GM04504 (cell line): ENCODE measurements at regions not wholly inside any gene's neighbourhood (a gene's known extent, or its start where the extent isn't known, plus 50 kb on each side); places are given as distances from the start of the nearest gene placed in this dataset.

Experiments used
- DNase-seq: peaks from one replicate; pipeline ENCODE4 v3.0.0-alpha.2; 2012; ENCODE audit warnings: low read depth

DNA sequence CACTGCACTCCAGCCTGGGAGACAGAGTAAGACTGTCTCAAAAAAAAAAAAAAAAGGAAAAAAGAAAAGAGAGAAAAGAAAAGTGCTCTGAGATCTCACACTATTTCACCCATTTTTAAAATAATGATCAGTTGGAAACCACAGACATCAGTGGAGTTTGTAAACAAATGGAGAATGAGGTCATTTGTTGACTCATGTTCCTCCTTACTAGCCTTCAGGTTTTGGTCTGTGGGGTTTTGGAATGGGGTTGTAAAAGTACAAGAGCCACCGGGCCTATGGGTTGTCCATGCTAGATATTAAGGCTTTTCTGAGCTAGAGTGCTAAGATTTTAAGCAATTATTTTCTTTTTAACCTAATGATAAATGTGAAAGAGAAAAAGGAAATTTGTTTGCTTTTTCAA, 104.4 kb upstream of the PRL start:
- DNase-seq, result no peak

DNA sequence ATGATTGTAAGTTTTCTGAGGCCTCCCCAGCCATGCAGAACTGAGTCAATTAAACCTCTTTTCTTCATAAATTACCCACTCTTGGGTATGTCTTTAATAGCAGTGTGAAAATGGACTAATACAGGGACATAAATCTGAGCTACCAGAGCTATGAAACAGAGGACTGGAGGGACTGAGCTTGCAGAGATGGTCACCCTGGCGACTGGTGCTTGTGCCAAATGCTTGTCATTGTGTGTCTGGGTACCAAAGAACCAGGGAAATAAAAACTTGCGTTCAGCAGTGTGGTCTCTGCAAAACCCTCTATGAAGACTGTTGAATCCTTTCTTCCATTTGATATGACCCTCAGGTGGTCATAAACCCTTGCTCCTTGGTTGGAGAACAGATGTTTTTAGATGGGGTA, 105.1 kb upstream of the PRL start:
- DNase-seq, result no peak

DNA sequence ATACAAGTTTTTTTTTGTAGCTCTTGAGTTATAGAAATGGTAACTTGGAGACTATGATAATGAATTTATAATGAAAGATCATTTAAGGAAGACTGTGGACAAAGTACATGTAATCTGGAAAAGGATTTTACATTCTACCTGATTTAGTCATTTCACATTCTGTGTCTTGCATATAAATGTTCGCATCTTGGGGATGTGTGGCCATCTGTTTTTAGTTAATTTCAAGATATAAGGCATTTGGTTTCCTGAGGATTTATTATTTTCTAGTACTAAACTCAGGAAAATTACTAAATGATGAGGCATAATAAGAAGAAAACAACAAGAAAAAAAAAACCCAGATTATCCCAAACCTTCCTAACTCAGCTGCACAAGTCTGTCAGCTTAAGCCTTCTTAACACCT, 112.7 kb upstream of the PRL start:
- no peak for DNase-seq

DNA sequence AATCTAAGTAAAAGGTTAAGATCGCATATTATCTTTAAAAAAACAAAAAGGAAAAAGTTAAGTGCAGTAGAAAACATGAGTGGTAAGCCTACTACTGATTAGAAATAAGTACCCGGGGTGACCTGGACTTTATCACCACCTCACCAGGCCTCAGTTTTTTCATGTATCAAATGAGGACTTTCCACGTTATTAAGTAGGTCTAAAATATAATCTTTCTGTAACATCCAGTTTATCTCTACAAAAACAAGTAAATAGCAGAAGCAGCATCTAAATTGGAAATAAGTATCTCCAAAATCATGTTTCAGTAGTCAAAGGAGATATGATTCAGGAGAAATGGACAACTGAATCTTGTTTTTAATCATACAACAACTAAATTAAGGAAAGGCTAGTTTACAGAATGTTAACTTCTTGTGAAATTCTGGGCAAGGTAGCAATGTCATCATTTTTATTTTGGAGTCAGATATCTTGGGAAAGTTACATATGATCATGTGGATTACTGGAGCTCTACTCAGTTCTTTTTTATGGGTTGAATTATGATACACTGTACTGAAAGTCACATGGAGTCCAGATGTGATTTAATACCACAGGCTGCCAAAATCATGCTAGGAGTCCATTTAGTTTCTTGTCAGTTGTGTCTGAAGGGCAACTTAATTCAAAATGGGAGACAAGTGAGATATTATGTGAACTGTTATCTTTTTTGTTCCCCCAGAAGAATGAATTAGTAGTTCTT, 114.7 kb upstream of the PRL start:
- peak; percentile 48 for DNase-seq

DNA sequence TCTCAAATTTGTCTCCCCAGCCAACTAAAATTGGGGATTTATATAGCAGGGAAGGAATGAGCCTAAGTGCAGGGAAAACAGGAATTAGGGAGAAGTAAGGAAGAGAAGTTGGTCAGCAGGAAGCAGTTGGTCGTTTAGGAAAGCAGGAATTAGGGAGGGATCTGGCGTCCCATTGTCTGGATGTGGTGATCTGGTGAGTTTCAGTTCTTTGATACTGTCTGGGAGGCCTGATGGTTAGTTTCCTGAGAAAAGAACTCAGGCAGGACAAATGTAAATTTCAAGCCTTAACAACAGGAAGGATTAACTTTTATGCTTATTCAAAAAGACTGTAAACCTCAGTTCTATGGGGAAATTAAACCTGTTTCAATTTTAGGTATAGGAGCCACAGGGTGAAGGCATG, 116.2 kb upstream of the PRL start:
- DNase-seq, result no peak

DNA sequence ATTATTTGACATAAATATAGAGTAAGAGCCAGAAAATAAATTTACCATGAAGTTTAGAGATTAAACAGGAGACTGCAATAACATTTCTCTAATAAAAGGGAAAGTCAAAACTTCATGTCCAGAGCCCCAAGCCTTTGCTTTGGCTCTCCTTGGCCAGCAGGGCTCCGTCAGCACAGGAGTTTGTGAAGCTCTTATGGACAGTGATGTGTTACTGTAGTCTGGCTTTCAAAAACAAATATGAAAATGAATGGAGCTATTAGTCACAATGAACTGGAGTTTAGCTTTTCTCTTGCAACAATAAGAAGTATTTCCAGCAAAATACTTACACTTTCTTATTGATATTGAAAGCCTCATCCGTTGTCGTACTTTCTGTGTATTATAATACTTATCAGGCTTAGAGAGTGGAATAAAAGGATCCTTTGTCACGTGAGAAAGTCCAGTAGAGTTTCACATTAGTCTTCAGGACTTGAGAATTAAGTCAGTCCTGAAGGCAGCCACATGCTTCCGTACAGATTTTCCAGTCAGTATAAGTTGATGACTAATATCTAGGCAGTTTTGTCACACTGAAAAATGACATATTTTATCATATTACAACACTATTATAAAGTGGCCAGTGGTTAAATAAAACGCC, 117.0 kb upstream of the PRL start:
- no peak for DNase-seq

DNA sequence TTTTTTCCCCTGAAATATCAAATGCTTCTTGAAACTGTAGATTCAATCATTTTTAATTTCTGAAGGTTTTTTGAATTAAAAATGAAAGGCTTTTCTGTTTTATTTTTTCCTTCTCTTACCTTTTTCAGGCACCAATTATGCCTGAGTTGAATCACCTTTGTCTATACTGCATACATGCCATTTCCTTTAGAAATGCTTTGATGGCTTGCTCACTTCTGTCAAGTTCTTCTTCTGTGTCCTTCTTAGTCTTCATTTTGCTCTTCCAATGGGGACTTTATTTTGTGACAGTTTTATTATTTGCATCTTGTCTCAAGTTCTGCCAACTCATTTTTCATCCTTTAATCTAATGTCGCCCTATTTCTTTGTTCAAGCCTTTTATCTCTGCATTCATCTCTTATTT, 121.9 kb upstream of the PRL start:
- no peak for DNase-seq

DNA sequence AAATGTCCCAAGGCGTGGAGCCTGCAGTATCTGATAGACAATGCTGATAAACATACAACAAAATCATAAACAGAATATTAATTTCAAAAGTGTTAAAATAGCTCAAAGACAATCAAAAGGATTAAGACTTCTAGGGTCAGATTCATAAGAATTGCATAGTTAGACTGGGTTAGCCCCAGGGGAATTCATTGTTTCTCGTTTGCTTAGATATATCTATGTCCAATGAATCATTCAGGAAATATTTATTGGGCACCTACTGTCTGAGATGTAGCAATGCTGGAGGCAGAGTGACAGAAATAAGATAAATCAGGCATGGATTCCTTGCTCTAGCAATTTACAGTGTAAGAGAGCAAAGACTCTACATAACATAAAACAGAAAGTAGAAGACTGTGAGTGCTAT, 124.4 kb upstream of the PRL start:
- DNase-seq, result no peak

DNA sequence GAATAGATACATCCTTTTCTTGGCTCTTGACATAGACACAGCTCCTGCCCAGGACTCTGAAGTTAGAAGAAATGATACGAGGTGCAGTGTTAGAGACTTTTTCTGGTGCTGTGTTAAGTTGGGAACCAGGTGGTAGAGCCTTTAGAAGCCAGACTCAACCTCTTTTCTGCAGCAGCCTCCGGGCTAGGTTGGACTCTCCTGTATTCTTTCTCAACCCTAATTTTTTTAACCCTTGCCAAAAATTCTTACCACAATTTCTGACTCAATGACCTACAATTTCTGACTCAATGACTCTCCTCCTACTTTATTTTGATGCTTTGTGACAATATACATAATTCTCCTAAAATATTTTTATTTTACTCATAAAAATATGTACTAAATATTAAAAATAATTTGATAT, 127.4 kb upstream of the PRL start:
- DNase-seq, result no peak

DNA sequence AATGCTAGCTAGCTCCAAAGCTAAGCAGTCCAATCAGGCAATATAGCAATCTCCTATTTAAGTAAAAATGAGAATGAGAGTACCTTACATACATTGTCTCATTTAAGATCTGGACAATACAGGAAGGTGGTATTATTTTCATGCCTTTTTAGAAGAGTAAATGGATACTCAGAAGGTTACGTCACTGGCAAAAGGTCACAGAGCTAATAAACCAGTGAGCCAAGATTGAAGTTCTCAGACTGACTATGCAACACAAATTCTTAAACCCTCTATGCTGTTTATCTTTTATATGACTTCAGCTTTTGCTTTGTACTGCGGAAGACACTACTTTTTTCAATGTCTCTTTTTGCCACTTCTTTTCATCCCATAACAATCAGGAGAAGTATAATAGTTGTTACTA, 135.2 kb upstream of the PRL start:
- no peak for DNase-seq

DNA sequence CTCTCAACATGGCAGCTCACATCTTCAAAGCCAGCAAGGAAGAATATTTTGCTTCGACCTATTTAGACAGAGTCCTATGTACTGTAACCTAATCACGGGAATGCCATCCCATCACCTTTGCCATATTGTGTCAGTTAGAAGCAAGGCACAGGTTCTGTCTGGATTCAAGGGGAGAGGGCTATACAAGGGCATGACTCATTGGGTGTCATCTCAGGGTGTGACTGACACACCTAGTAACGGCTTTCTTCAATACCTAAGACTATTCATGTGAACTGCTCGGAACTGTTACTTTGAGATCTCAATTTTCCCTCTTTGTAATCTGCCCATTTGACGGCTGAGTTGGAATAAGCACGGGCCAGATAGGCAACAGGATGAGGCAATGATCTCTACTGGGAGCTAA, 135.6 kb upstream of the HDGFL1 start:
- no peak for DNase-seq

DNA sequence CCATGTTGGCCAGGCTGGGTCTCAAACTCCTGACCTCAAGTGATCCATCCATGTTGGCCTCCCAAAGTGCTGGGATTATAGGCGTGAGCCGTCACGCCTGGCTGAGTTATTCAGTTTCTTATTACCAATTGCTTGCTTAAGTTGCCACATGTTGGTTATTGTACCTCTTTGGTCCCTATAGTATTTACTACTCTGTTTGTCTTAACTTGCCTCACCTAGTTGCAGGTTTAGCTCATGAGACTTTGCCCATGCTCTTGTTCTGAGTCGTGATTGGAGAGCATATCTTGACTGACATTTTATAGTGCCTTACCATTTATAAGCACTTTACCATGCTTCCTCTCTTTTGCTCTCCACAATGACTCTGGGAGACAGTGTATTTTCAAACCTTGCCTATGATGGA, 134.2 kb upstream of the HDGFL1 start:
- DNase-seq, result no peak

DNA sequence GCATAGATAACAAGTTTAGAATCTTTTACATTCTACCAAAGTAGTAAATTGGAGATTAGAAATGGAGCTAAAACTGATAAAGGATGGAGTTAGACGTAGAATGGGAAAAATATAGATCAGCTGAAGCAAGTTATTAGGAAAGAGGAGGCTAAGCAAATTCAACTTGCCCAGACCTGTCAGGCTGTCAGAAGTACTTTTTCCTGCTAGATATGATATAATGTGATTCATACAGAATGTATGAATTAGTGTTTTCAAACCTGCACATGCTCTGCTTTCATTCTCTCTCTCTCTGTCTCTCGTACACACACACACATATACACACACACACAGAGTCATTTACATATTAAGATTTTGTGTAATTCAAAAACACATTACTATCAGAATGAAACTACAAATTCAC, 133.2 kb upstream of the HDGFL1 start:
- DNase-seq, result no peak

DNA sequence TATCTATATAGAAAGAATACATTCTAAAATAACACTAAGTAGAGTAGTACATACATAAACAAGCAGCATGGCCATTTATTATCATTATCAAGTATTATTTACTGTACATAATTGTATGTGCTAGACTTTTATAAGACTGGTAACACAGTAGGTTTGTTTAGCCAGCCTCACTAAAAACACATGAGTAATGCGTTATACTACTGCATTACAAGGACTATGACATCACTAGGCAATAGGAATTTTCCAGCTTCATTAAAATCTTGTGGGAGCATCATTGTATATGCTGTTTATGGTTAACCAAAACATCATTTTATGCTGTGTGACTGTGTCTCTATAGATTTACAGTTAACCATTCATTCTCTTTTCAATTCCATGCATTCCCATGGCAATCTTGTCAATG, 131.7 kb upstream of the HDGFL1 start:
- no peak for DNase-seq

DNA sequence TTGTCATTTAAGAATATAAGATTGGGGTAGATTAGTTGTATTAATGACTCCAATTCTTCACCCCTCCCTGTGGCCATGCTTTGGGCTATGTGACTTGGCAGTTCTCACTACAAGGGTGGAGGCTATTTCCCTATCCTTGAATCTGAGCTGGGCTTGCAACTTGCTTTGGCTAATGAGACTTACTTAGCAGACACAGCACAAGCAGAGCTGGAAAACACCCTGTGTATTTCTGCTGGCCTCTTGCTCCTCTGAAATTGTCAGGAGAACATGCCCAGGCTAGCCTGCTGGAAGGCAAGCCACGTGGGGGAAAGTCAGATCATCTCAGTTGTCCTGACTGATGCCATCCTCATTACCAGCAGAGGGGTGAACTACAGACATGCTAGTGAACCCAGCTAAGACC, 126.5 kb upstream of the HDGFL1 start:
- DNase-seq, result no peak

DNA sequence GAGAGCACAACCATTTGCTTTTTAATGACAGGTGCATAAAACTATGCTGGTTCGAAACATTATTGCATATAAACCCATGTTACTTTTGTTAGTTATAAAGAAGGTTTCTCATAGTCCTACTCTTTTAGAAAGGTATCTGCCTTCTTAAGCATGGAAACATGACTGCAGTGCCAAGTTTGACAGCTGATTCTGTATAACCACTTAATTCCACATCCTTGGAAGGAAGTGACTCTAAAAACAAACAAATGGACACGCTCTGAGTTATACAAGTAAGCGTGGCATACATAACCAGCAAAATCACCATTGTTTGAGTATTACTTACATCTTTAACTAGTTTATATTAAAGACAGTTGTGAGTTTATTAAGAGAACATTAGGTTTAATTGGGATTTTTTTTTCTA, 125.0 kb upstream of the HDGFL1 start:
- DNase-seq, result no peak

DNA sequence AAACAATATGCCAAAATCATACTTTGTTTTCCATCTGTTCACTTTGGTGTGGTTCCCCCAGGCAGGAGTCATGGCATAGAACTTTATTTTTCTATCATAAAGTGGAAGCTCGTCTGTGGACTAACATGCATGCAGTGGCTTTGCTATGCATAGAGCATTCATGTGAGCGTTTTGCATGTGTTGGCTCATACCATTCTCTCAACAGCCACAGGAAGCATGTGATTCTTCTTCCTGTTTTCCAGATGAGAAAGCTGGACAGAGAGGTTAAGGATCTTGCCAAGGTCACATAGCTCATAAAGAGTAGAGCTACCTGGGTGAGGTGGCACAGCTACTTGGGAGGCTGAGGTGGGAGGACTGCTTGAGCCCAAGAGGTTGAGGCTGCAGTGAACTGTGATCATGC, 123.4 kb upstream of the HDGFL1 start:
- DNase-seq, result no peak

DNA sequence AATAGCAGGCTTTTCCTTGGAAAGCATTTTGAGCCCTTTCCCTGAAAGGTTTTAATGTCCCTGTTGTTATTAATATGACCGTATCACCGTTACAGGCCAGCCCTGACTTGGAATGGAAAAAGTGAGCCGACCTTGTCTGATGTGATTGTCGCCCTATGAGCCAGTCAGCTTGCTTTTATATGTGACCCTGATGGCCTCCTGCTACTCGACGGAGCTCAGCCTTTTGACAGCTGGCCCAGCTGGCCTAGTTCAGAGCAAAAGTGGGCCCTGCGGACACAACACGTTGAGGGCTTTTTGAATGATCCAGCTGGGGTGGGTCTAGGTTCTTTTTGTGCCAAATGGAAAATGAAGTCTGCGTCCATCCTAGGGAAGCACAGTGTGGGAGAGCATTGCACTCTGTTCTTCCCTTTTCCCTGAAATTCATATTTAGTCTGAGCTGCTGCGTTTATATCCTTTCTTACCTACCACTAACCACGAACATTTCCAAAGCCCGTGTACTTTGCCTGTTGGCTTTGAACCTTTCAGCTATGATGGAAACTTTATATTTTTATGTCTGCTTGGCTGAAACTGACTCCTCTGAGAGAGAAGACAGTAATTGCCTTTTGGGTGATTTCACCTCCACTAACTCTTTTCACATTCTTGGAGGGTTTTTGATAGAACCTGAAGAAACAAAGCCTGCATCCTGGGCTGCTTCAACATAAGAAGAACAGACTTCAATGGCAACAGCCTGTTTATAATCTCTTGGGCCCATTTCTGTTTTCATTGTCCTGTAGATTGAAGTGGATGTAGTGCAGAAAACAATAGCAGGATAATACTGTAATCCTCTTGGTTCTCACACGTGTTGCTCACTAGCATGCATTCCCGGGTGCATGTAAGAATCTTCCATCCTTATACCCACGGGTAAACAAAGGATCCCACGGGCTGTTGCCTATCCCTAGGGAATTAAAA, 121.8 kb upstream of the HDGFL1 start:
- no peak for DNase-seq

DNA sequence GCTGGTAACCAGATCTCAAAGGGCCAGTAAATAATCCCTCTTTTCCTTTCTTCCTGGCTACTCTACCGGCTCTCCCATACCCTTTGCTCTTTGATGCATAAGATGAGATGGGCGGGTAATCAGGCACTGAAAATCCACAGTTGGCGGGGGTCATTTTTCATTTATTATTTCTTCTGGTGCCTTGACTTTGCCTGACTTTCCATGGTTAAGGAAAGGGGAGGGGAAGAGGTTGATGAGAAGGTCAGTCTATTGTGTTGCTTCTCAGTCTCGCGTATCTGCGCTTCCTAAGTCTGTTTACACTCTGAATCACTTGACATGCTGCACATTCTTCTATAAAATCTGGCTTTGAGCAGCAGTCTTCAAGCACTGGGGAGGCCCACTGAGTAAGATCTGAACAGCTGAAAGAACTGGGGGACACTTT, 121.1 kb upstream of the HDGFL1 start:
- no peak for DNase-seq

DNA sequence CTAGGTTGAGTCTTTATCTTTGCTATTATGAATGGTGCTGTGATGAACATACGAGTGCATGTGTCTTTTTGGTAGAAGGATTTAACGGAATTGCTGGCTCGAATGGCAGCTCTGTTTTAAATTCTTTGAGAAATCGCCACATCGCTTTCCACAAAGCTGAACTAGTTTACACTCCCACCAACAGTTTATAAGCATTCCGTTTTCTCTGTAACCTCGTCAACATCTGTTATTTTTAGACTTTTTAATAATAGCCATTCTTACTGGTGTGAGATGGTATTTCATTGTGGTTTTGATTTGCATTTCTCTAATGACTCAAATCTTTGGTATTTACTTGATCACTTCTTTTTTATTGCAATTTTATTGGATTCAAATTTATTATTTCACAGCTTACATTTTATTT, 117.4 kb upstream of the HDGFL1 start:
- DNase-seq, result no peak

DNA sequence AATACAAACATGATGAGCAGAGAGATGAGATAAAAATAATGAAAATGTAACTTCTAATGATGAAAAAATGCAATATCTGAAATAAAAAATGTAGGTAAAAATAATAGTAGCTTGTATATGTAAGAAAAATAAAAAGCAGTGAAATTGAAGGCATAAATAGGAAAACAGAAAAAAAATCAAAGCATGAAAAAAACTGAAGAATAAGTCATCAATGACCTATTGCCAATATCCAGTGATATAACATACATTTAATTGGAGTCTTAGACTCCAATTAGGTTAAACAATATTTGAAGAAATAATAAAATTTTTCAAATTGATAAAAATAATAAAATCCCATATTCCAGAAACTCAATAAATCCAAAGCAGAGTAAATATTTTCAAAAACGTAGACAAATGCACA, 114.0 kb upstream of the HDGFL1 start:
- DNase-seq, result no peak

DNA sequence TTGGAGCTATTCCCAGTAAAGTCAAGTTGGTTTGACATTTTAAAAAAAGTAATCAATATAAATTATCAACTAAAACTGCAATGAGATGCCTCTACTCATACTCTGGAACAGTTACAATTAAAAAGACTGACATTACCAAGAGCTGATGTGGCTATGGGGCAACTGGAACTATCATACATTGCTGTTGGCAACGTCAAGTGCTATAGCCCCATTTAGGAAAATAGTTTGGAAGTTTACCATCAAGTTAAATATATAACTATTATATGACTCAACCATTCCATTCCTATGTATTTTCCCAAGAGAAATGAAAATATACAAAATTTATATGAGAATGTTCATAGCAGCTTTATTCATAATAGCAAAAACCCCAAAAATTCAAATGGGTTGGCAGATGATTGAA, 111.4 kb upstream of the HDGFL1 start:
- DNase-seq, result no peak

DNA sequence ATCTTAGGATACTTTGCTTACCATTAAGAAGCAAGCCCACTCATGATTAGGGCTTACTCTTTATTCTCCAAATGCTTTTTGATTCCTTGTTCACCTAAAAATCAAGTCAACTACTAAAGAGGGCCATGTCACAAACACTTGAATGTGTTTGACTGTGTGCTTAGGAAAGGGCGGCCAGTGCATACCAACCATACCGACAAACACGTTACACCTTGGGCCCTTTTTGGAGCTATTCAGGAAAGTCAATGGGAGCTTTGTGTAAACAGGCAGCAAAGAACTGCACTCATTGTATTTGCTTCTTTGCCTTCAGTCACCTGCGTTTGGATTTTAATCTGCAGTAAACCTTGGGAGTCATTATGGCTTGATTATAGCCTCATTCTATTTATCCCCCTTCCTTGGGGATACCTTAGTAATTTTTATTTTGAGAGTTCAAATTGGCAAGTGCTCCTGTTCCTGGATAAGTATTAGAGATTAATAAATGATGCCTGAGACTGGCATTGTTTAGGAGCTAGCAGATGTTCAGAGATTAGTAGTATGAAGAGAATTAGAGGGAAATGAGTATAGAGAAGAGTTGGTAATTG, 102.6 kb upstream of the HDGFL1 start:
- DNase-seq, result no peak
